Activated T-cell treated with anti-CD3 and anti-CD28 coated beads for 48 hours (primary cell): ENCODE measurements at regions not wholly inside any gene's neighbourhood (a gene's known extent, or its start where the extent isn't known, plus 50 kb on each side); places are given as distances from the start of the nearest gene placed in this dataset.

Experiments used
- DNase-seq: peaks from one replicate; pipeline ENCODE4 v3.0.0-alpha.2; 2020; ENCODE audit warnings: low read depth

DNA sequence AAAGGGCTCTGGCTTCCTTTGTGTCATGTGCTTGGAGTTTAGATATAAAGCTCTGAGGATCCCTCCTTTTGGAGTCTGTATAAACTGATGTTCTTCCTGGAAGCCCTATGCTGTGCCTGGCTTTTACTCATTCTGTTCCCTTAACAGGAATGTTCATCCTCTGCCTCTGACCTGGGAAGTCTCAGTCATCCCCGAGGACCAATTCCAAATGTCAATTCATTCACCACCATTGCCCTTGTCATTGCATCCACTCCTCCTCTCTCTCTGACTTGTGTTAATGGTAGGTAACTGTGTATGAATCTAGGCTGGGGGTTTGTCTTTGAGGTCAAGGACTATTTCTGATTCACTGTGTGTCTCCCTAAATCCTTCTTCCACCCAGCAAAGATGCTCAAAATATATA, 204.2 kb upstream of the CAMK1G start:
- DNase-seq = no peak

GRCh38 chr1:209380420-209380819, 203.1 kb upstream of the CAMK1G start:
- DNase-seq = no peak

- no peak for DNase-seq
These were observed 201.0 kb upstream of the CAMK1G start for GRCh38 chr1:209382231-209383100.

DNA sequence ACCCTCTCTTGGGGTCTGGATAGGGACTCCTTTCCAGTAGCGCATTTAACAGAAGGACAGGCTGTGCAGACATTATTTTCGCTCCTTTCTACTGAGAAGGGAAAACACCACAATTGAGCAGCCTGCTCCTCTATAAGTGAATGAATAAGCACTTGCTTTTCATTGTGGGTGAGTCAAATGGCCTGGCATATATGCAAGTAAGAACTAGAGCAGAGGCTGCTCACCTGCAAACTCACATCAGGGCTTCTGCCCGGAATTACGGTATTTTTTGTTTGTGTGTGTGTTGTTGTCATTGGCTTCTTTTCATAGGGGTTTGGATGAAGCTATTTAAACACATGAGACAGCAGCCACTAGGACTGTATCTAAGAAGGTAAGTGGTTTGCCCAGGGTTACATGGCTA, 200.1 kb upstream of the CAMK1G start:
- no peak for DNase-seq

DNA sequence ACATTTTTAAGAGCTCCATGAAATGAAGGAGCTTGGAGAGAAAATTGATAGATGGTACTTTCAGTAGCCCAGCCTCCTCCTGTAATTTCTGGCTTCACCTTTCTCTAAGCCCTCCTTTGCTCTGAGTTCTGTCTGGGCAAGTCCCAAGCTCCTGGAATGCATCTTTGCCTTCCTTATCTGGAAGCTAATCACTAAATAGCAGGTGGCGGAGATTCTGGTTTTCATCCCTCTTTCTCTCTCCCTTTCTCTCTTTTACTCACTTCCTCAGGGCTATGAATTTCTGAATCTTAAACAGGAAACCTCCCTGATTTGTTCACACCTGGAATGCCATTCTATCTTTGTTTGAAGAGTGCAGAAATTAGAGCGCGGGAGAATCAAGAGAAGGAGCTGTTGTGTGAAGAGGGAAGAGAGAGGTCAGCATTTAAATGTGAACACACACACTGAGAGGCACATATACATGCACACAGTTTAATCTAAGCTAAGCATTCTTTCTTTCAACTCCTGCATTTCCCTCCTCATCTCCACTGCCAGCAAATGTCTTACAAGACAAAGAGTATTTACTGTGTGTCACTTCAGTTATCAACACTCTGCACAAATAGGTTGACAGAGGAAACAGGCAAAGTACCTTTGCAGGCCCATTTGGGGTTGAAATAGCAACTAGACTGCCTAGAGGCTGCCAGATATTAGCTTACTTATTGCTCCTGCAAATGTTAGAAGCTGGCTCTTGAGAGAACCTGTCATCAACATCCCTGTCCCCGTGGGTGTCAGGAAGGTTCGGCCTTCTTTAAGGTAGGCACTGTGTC, 199.4 kb upstream of the CAMK1G start:
- no peak for DNase-seq

- no peak for DNase-seq
These were observed 198.6 kb upstream of the CAMK1G start for GRCh38 chr1:209384710-209385550.

- DNase-seq = no peak
These were observed 197.4 kb upstream of the CAMK1G start for GRCh38 chr1:209386156-209386555.

DNA sequence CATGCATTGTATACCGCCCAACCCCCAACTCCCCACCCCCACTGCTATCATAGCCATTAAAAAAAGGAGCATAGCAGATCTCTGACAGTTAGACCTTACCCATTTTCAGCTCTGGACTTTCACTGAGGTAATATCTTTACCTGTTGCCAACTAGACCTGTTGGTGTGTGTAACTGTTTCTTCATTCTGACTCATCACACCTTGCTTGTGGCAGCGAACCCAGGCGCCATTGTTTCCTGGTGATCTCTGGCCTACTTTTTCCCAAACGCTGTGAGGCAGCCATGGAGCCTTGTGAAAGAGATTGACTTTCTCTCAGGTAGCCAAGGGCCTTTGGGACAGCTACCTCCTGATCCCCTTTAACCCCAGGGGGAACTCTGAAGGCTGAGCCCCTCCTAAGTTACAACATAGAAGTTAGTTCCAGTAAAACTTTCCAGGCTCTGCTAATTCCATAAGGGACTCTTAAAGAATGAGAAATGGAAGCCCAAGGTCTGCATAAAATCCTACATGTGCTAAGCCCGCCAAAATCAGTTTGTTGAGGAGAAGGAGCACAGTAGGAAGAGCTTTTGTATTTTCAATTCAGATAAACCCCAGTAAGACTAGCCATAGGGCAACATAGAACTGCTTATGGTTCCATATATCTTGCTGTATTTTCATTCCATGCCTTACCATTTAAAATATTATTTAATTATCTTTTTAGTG, 196.1 kb upstream of the CAMK1G start:
- no peak for DNase-seq

- DNase-seq = no peak
These were observed 195.6 kb upstream of the CAMK1G start for GRCh38 chr1:209387969-209388329.

- DNase-seq = no peak
These were observed 195.2 kb upstream of the CAMK1G start for GRCh38 chr1:209388358-209388757.

DNA sequence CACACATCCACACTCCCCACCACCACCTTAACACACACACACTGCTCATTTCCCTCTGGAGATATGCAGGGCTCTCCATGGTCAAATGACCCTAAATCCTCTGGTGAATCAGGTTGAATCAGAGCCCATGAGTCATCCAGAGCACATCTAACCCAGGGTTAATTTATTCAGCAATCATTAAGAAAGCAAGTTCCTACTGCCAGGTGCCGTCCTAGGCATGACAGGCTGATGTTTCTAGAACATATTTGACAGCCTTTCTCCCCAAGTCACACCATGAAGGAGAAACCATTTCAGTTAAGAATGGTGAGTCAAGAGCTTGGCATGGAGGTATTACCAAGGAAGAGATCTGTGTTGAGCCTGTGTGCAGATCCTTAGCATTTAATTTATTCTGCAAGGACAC, 194.3 kb upstream of the CAMK1G start:
- no peak for DNase-seq

DNA sequence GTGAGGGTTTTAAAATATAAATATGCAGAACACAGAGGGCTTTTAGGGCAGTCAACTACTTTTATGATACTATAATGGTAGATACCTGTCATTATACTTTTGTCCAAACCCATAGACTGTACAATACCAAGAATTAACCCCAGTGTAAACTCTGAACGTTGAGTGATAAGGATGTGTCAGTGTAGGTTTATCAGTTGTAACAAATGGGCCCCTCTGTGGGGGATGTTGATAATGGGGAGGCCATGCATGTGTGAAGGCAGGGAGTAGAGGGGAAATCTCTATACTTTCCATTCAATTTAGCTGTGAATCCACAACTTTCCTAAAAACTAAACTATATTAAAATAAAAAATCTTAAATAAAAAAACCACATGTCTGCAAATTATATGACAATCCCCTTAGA, 193.5 kb upstream of the CAMK1G start:
- no peak for DNase-seq

- no peak for DNase-seq
These were observed 192.8 kb upstream of the CAMK1G start for GRCh38 chr1:209390764-209391163.

GRCh38 chr1:209391792-209392191, 191.7 kb upstream of the CAMK1G start:
- DNase-seq = no peak

DNA sequence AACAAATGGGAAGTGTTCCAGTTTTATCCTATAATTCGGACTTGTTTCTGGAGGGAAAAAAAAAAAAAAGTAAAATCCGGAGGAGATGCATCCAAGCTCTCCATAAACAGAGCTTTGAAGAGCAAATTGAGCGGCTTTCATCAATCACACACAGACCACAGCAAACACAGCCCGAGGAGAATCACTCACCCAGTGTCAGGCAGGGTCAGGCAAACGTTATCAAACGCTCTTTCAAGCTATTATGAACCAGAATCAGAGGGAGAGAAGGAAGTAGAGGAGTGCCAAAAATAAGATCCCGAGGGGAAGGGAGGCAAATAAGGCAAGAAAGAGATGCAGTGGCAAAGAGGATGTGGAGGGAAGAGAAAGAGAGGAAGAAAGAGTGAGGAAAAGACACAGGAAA, 188.3 kb upstream of the CAMK1G start:
- DNase-seq = no peak

- DNase-seq = no peak
These were observed 186.1 kb upstream of the CAMK1G start for GRCh38 chr1:209397371-209397770.

GRCh38 chr1:209397910-209398309, 185.6 kb upstream of the CAMK1G start:
- DNase-seq = no peak

DNA sequence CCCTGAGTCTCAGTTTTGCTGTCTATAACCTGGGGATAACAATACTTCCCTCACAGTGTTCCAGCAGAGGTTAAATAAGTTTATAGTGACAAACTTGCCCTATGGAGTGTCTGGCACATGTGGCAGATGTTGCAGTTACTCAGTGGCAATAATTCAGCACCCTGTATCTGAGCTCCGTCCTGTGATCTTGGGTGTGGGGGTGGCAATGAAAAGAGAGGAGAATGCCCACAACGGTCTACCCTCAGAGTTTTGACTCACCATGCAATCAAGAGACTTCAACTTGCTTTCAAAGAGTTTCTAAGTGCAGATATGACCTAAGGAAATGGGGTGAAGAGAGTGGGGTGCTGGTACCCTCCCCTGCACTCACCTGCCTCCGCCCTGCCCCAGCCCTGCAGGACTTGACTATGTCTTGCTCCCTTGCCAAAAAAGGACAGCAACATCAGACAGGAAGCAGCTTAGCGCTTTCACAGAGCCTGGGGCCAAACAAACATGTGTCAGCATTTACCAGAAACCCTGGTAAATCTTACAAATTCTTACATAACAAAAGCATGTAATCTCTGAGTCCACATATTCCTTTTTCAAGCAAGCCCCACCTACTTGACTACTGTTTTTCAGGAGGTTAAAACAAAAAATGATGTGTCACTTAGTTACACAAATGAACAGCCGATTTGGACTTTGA, 185.1 kb upstream of the CAMK1G start:
- DNase-seq = no peak

DNA sequence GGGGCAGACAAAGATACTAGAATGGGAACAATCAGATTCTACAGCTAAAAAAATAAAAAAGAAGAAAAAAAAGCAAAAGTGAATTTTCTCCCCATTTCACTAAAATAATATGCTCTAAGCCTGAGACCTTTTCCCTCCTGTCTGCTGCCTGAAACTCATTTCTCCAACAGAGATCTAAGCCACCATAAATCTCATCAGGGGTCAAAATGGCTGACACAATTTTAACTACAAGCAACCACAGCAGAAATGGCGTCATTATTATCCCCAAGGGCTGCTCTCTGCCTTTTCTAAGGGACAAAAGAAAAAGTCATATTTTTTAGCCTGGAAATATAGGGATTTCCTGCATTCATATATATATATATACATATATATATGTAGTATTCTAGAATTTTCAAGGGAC, 183.7 kb upstream of the CAMK1G start:
- no peak for DNase-seq

- DNase-seq = no peak
These were observed 182.9 kb upstream of the CAMK1G start for GRCh38 chr1:209400351-209401220.
